ENCODE measurements at regions not wholly inside any gene's neighbourhood (a gene's known extent, or its start where the extent isn't known, plus 50 kb on each side); places are given as distances from the start of the nearest gene placed in this dataset.
"Not testable (repeated sequence)": the region's sequence is repeated elsewhere in the genome, so short reads cannot be mapped to it uniquely, and the experiment has no call there.

- CTCF ChIA-PET = interaction anchor here (0.7 to 1.7 kb wide), 3 partner anchors 12 to 326 kb away, joined by 3 to 4 read pairs (median 3); no protein-coding TSS in a partner anchor
- POLR2A ChIA-PET = no interaction called here
- TF ChIP-seq CTCF (IDR thresholded peaks at IDR 0.05; ENCODE audit: control extremely low read depth, extremely low read depth, low read depth, missing control alignments) = no peak
- no peak for DNase-seq (ENCODE audit: extremely low spot score)
Observed at GRCh38 chr3:69484507-69485393, 98.9 kb upstream of the FRMD4B start.

GRCh38 chr3:69483449-69483848 lies 97.6 kb upstream of the FRMD4B start:
- no peak for TF ChIP-seq CTCF (IDR thresholded peaks at IDR 0.05; ENCODE audit: control extremely low read depth, extremely low read depth, low read depth, missing control alignments)
- CTCF ChIA-PET = interaction anchor here (1.3 to 1.7 kb wide), 2 partner anchors 11 to 60 kb away, joined by 3 to 4 read pairs; no protein-coding TSS in a partner anchor

GRCh38 chr3:69480986-69481385 lies 95.1 kb upstream of the FRMD4B start:
- DNase-seq (ENCODE audit: extremely low spot score); POLR2A ChIA-PET; CTCF ChIA-PET: not testable (repeated sequence)

More at GRCh38 chr3:69483449-69483848, 97.6 kb upstream of the FRMD4B start:
- POLR2A ChIA-PET = no interaction called here
- no peak for DNase-seq (ENCODE audit: extremely low spot score)

- no peak for DNase-seq (ENCODE audit: extremely low spot score)
- POLR2A ChIA-PET = no interaction called here
- no peak for TF ChIP-seq CTCF (IDR thresholded peaks at IDR 0.05; ENCODE audit: control extremely low read depth, extremely low read depth, low read depth, missing control alignments)
- CTCF ChIA-PET = no interaction called here
Observed at GRCh38 chr3:69474186-69474585, 88.3 kb upstream of the FRMD4B start.

GRCh38 chr3:69472093-69472492 lies 86.2 kb upstream of the FRMD4B start:
- POLR2A ChIA-PET = no interaction called here
- CTCF ChIA-PET = interaction anchor here (1.5 kb wide), 1 partner anchor 12 kb away, joined by 3 read pairs; no protein-coding TSS in a partner anchor
- TF ChIP-seq CTCF (IDR thresholded peaks at IDR 0.05; ENCODE audit: control extremely low read depth, extremely low read depth, low read depth, missing control alignments) = no peak
- DNase-seq (ENCODE audit: extremely low spot score) = no peak

GRCh38 chr3:69463531-69463930 lies 77.6 kb upstream of the FRMD4B start:
- ChIA-PET POLR2A (no interaction called here), CTCF (no interaction called here)
- DNase-seq (ENCODE audit: extremely low spot score) = no peak
- no peak for TF ChIP-seq CTCF (IDR thresholded peaks at IDR 0.05; ENCODE audit: control extremely low read depth, extremely low read depth, low read depth, missing control alignments)

GRCh38 chr3:69462826-69463100 lies 76.9 kb upstream of the FRMD4B start:
- DNase-seq (ENCODE audit: extremely low spot score) = no peak
- ChIA-PET CTCF (interaction anchor here (1.0 kb wide), 1 partner anchor 11 kb away, joined by 4 read pairs; no protein-coding TSS in a partner anchor), POLR2A (no interaction called here)
- TF ChIP-seq CTCF (IDR thresholded peaks at IDR 0.05; ENCODE audit: control extremely low read depth, extremely low read depth, low read depth, missing control alignments) = no peak

Measured in GM10248 (cell line).